GM21447 (cell line): ENCODE measurements at regions not wholly inside any gene's neighbourhood (a gene's known extent, or its start where the extent isn't known, plus 50 kb on each side); places are given as distances from the start of the nearest gene placed in this dataset.

Source experiments
- ATAC-seq: cut with Tn5 transposase; IDR thresholded peaks from one replicate; pipeline ENCODE4 v1.9.1; 2021; ENCODE audit not compliant: unreplicated experiment

- no peak for ATAC-seq
These were observed 568.7 kb downstream of the GALR1 start for GRCh38 chr18:77818328-77818727.

- ATAC-seq, result no peak
These were observed 570.8 kb downstream of the GALR1 start for GRCh38 chr18:77820472-77820871.

- no peak for ATAC-seq
These were observed 572.2 kb downstream of the GALR1 start for GRCh38 chr18:77821892-77822291.

- no peak for ATAC-seq
These were observed 573.0 kb downstream of the GALR1 start for GRCh38 chr18:77822632-77823031.

GRCh38 chr18:77833807-77834206 is 584.2 kb downstream of the GALR1 start:
- no peak for ATAC-seq

GRCh38 chr18:77851802-77852201 is 602.2 kb downstream of the GALR1 start:
- no peak for ATAC-seq

GRCh38 chr18:77853859-77854258 is 604.2 kb downstream of the GALR1 start:
- ATAC-seq, result no peak

- no peak for ATAC-seq
These were observed 608.3 kb downstream of the GALR1 start for GRCh38 chr18:77857678-77858655.

- no peak for ATAC-seq
These were observed 610.0 kb downstream of the GALR1 start for GRCh38 chr18:77859634-77860033.

GRCh38 chr18:77862066-77862757 is 612.6 kb downstream of the GALR1 start:
- no peak for ATAC-seq

- ATAC-seq, result no peak
These were observed 616.2 kb downstream of the GALR1 start for GRCh38 chr18:77865853-77866252.

GRCh38 chr18:77866351-77866750 is 616.7 kb downstream of the GALR1 start:
- ATAC-seq, result no peak

- no peak for ATAC-seq
These were observed 620.6 kb downstream of the GALR1 start for GRCh38 chr18:77870199-77870598.

- no peak for ATAC-seq
These were observed 621.2 kb downstream of the GALR1 start for GRCh38 chr18:77870894-77871293.

- no peak for ATAC-seq
These were observed 622.5 kb downstream of the GALR1 start for GRCh38 chr18:77872166-77872565.

- ATAC-seq, result no peak
These were observed 626.7 kb downstream of the GALR1 start for GRCh38 chr18:77876319-77876865.

- no peak for ATAC-seq
These were observed 630.2 kb downstream of the GALR1 start for GRCh38 chr18:77879829-77880228.

GRCh38 chr18:77884454-77884853 is 634.8 kb downstream of the GALR1 start:
- ATAC-seq, result no peak

GRCh38 chr18:77894060-77894459 is 644.4 kb downstream of the GALR1 start:
- no peak for ATAC-seq

- ATAC-seq, result no peak
These were observed 645.6 kb downstream of the GALR1 start for GRCh38 chr18:77895250-77895649.

- no peak for ATAC-seq
These were observed 647.1 kb downstream of the GALR1 start for GRCh38 chr18:77896586-77897252.
